Ascending aorta (tissue), 2 donors: ENCODE measurements at regions not wholly inside any gene's neighbourhood (a gene's known extent, or its start where the extent isn't known, plus 50 kb on each side); places are given as distances from the start of the nearest gene placed in this dataset.
A peak's percentile ranks its signal among the peaks of the same experiment; 100 is the strongest.

ENCODE experiments used
- DNase-seq, 2 donors: peaks; one replicate each; pipeline ENCODE4 v3.0.0-alpha.2; 2019; ENCODE audit warnings: low spot score in 2 of 2
- H3K27ac ChIP-seq, 2 donors: fragments of 200-600 bp; sonication (generic); one replicate each; pipeline ENCODE4 v1.5.1; 2016 to 2017; ENCODE audit warnings: mild to moderate bottlenecking in 1 of 2
- H3K27me3 ChIP-seq: fragments of 200-600 bp; sonication (generic); one replicate; pipeline ENCODE4 v1.5.1; 2017
- H3K36me3 ChIP-seq, 2 donors: fragments of 200-600 bp; sonication (generic); one replicate each; pipeline ENCODE4 v1.5.1; 2016
- H3K4me1 ChIP-seq, 2 donors: fragments of 200-600 bp; sonication (generic); one replicate each; pipeline ENCODE4 v1.5.1; 2016 to 2017; ENCODE audit warnings: mild to moderate bottlenecking in 1 of 2
- H3K4me3 ChIP-seq, 2 donors: fragments of 200-600 bp; sonication (generic); one replicate each; pipeline ENCODE4 v1.5.1; 2016 to 2017; ENCODE audit warnings: mild to moderate bottlenecking in 1 of 2
- H3K9me3 ChIP-seq, 2 donors: fragments of 200-600 bp; sonication (generic); one replicate each; pipeline ENCODE4 v1.5.1; 2016
- CTCF ChIP-seq, 3 experiments: fragments of 200-600 bp in 2 of 3; fragments of 450-650 bp in 1 of 3; sonication (generic) in 2 of 3; IDR thresholded peaks; one replicate each; pipeline ENCODE4 v1.5.1; 2016 to 2019; ENCODE audit warnings: antibody characterized with exemption in 3 of 3, mild to moderate bottlenecking in 1 of 3, moderate library complexity in 1 of 3
- intact Hi-C: fragments of 100-400 bp; cut with DNase I; formaldehyde crosslinking; loops from one replicate; pipeline ENCODE4 v1.15.1; 2023

GRCh38 chr11:122046438-122046837 is 69.6 kb downstream of the BLID start:
- Histone ChIP-seq H3K9me3 (no peaks in the 10 kb centered on the region), H3K36me3 (no peaks in the 10 kb centered on the region), H3K4me1 (peaks cover 0 to 16% of the 10 kb centered on the region in 2 donors), H3K4me3 (peak overlapping the region in 1 of 2 donors; percentile 52), H3K27ac (peak overlapping the region; percentile 89 to 98), H3K27me3 (no peaks in the 10 kb centered on the region)
- DNase-seq = peak in 1 of 2 donors; percentile 80
- intact Hi-C loops = loop anchor here (5.0 kb wide), 2 partner anchors 41 to 156 kb away; no protein-coding TSS in a partner anchor
- no peak for TF ChIP-seq CTCF (IDR thresholded peaks at IDR 0.05)

- no peak overlapping the region for H3K4me3 ChIP-seq
- no peak for DNase-seq
- H3K9me3 ChIP-seq = no peaks in the 10 kb centered on the region
- TF ChIP-seq CTCF (IDR thresholded peaks at IDR 0.05) = no peak
- H3K27me3 ChIP-seq = no peaks in the 10 kb centered on the region
- intact Hi-C loops = loop anchor here (2.0 to 5.0 kb wide), 3 partner anchors 42 to 157 kb away; no protein-coding TSS in a partner anchor
- no peaks in the 10 kb centered on the region for H3K36me3 ChIP-seq
- peak overlapping the region; percentile 89 to 98 for H3K27ac ChIP-seq
- peaks cover 0 to 16% of the 10 kb centered on the region in 2 donors for H3K4me1 ChIP-seq
Measured at GRCh38 chr11:122045181-122045586, 70.8 kb downstream of the BLID start.

GRCh38 chr11:122044086-122044485 is 71.9 kb downstream of the BLID start:
- Histone ChIP-seq H3K4me3 (no peak overlapping the region), H3K36me3 (no peaks in the 10 kb centered on the region), H3K4me1 (peaks cover 0 to 18% of the 10 kb centered on the region in 2 donors), H3K27me3 (no peaks in the 10 kb centered on the region), H3K27ac (peak overlapping the region; percentile 89 to 98), H3K9me3 (no peaks in the 10 kb centered on the region)
- no peak for DNase-seq
- TF ChIP-seq CTCF (IDR thresholded peaks at IDR 0.05) = no peak
- intact Hi-C loops = loop anchor here (2.0 kb wide), 1 partner anchor 57 kb away; no protein-coding TSS in a partner anchor

DNA sequence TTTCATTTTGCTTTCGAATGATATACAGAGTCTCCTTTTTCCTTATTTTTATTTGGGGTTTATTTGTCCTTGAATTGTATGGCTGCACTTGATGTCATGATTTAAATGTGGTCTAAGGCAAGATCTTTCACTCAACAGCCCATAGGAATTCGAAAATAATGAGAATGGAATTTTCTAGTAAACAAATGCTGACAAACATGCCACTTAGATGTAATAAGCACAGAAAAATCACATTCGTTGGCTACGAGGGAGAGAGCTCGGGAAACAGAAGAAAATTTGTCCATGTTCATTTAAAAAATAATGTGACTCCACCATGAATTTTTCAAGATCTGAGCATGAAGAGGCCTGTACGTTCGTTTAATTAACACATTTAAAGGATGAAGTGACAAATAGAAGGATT is 73.0 kb downstream of the BLID start:
- H3K27ac ChIP-seq = peak overlapping the region; percentile 89 to 98
- peaks cover 0 to 18% of the 10 kb centered on the region in 2 donors for H3K4me1 ChIP-seq
- no peaks in the 10 kb centered on the region for H3K36me3 ChIP-seq
- no peak for TF ChIP-seq CTCF (IDR thresholded peaks at IDR 0.05)
- H3K27me3 ChIP-seq = no peaks in the 10 kb centered on the region
- no peaks in the 10 kb centered on the region for H3K9me3 ChIP-seq
- no peak for DNase-seq
- H3K4me3 ChIP-seq = no peak overlapping the region
- intact Hi-C loops = no loop called here

- H3K9me3 ChIP-seq = no peaks in the 10 kb centered on the region
- no peak for TF ChIP-seq CTCF (IDR thresholded peaks at IDR 0.05)
- peak overlapping the region; percentile 28 to 47 for H3K27ac ChIP-seq
- intact Hi-C loops = no loop called here
- H3K4me1 ChIP-seq = peaks cover 0 to 17% of the 10 kb centered on the region in 2 donors
- H3K27me3 ChIP-seq = no peaks in the 10 kb centered on the region
- DNase-seq = no peak
- H3K4me3 ChIP-seq = no peak overlapping the region
- H3K36me3 ChIP-seq = no peaks in the 10 kb centered on the region
Measured at GRCh38 chr11:122040464-122040863, 75.6 kb downstream of the BLID start.

GRCh38 chr11:122038543-122038942 is 77.5 kb downstream of the BLID start:
- Histone ChIP-seq H3K27me3 (no peaks in the 10 kb centered on the region), H3K27ac (peak overlapping the region; percentile 25 to 56), H3K4me3 (no peak overlapping the region), H3K9me3 (no peaks in the 10 kb centered on the region), H3K4me1 (peaks cover 0 to 21% of the 10 kb centered on the region in 2 donors), H3K36me3 (no peaks in the 10 kb centered on the region)
- no peak for TF ChIP-seq CTCF (IDR thresholded peaks at IDR 0.05)
- intact Hi-C loops = loop anchor here (5.0 kb wide), 1 partner anchor 381 kb away; no protein-coding TSS in a partner anchor
- DNase-seq = no peak
